GM19351 (cell line): ENCODE measurements at regions not wholly inside any gene's neighbourhood (a gene's known extent, or its start where the extent isn't known, plus 50 kb on each side); places are given as distances from the start of the nearest gene placed in this dataset.
"Not testable (repeated sequence)": the region's sequence is repeated elsewhere in the genome, so short reads cannot be mapped to it uniquely, and the experiment has no call there.

Experiments used
- ATAC-seq: cut with Tn5 transposase; IDR thresholded peaks from one replicate; pipeline ENCODE4 v1.9.1; 2021; ENCODE audit warnings: mild to moderate bottlenecking, moderate library complexity; ENCODE audit not compliant: unreplicated experiment

- ATAC-seq, result no peak
These were observed 245.8 kb upstream of the RREB1 start for GRCh38 chr6:6861995-6862394.

GRCh38 chr6:6863970-6864639, 243.7 kb upstream of the RREB1 start:
- no peak for ATAC-seq

- ATAC-seq, result no peak
These were observed 242.2 kb upstream of the RREB1 start for GRCh38 chr6:6865611-6866010.

- ATAC-seq, result no peak
These were observed 240.9 kb upstream of the RREB1 start for GRCh38 chr6:6866656-6867403.

- ATAC-seq, result no peak
These were observed 240.4 kb upstream of the RREB1 start for GRCh38 chr6:6867404-6867799.

GRCh38 chr6:6869094-6869493, 238.7 kb upstream of the RREB1 start:
- ATAC-seq, result no peak

GRCh38 chr6:6870921-6871320, 236.8 kb upstream of the RREB1 start:
- no peak for ATAC-seq

- no peak for ATAC-seq
These were observed 235.1 kb upstream of the RREB1 start for GRCh38 chr6:6872459-6873344.

- no peak for ATAC-seq
These were observed 234.0 kb upstream of the RREB1 start for GRCh38 chr6:6873778-6874177.

- no peak for ATAC-seq
These were observed 231.8 kb upstream of the RREB1 start for GRCh38 chr6:6875818-6876470.

- not testable (repeated sequence) for ATAC-seq
These were observed 230.0 kb upstream of the RREB1 start for GRCh38 chr6:6877792-6878191.

GRCh38 chr6:6878887-6879585, 228.7 kb upstream of the RREB1 start:
- peak; percentile 77 for ATAC-seq

GRCh38 chr6:6879586-6879974, 228.2 kb upstream of the RREB1 start:
- ATAC-seq, result peak; percentile 20

- ATAC-seq, result no peak
These were observed 226.9 kb upstream of the RREB1 start for GRCh38 chr6:6880745-6881437.

GRCh38 chr6:6881438-6882225, 226.1 kb upstream of the RREB1 start:
- no peak for ATAC-seq

- no peak for ATAC-seq
These were observed 225.2 kb upstream of the RREB1 start for GRCh38 chr6:6882592-6882991.

GRCh38 chr6:6883011-6883410, 224.8 kb upstream of the RREB1 start:
- ATAC-seq, result no peak

GRCh38 chr6:6884193-6884627, 223.6 kb upstream of the RREB1 start:
- no peak for ATAC-seq

GRCh38 chr6:6884916-6885315, 222.8 kb upstream of the RREB1 start:
- ATAC-seq, result no peak
